ENCODE measurements at regions not wholly inside any gene's neighbourhood (a gene's known extent, or its start where the extent isn't known, plus 50 kb on each side); places are given as distances from the start of the nearest gene placed in this dataset.

DNA sequence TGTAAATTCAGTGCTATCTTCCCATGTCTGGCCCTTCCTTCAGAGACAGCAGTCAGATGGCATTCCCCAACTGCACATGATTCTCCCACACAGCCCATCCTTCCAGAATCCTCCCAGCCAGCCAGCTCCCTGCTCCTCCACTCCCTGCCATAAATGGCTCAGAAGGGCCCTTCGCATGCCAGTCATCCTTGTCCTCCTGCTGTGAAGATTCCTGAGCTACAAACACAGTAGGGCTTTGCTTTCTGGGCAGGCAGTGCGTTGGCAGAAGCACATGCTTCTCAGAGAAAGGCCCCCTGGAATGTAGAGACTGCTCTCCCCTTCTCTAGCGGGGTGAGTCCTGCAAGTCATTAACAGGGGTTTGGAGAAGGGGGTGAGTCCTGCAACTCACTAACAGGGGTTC, 71.9 kb downstream of the TEX51 start:
- Histone ChIP-seq H3K27me3 (no peaks in the 10 kb centered on the region), H3K9me3 (no peaks in the 10 kb centered on the region), H3K4me1 (no peaks in the 10 kb centered on the region), H3K4me3 (no peak overlapping the region), H3K27ac (peak overlapping the region; percentile 45 to 56), H3K36me3 (no peaks in the 10 kb centered on the region)
- peak in 1 of 2 donors; percentile 30 for DNase-seq
- TF ChIP-seq CTCF (IDR thresholded peaks at IDR 0.05): no peak
- TF ChIP-seq POLR2A (IDR thresholded peaks at IDR 0.05): no peak
- intact Hi-C loops (cut with DNase I; ENCODE audit: low total_unique reads): no loop called here

DNA sequence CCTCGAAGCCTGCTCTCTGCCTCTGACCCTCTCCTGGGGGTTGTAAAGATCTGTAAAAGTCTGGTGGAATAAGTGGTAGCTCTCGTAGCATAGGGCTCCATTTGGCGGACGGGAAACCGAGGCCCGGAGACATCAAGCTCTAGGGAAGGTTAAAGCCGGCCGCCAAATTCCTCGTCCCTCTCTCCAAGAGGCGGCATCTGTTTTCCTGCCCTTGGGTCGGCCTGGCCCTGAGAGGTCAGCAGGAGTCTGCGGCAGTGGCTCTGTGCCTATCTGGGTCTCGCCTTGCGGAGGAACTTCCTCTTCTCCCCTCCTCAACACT, 72.4 kb downstream of the TEX51 start:
- H3K4me3 ChIP-seq: peak overlapping the region in 1 of 2 donors; percentile 25
- no peaks in the 10 kb centered on the region for H3K27me3 ChIP-seq
- H3K4me1 ChIP-seq: no peaks in the 10 kb centered on the region
- TF ChIP-seq CTCF (IDR thresholded peaks at IDR 0.05): no peak
- no peak for TF ChIP-seq POLR2A (IDR thresholded peaks at IDR 0.05)
- intact Hi-C loops (cut with DNase I; ENCODE audit: low total_unique reads): no loop called here
- no peak for DNase-seq
- no peaks in the 10 kb centered on the region for H3K9me3 ChIP-seq
- peak overlapping the region; percentile 45 to 56 for H3K27ac ChIP-seq
- H3K36me3 ChIP-seq: no peaks in the 10 kb centered on the region

DNA sequence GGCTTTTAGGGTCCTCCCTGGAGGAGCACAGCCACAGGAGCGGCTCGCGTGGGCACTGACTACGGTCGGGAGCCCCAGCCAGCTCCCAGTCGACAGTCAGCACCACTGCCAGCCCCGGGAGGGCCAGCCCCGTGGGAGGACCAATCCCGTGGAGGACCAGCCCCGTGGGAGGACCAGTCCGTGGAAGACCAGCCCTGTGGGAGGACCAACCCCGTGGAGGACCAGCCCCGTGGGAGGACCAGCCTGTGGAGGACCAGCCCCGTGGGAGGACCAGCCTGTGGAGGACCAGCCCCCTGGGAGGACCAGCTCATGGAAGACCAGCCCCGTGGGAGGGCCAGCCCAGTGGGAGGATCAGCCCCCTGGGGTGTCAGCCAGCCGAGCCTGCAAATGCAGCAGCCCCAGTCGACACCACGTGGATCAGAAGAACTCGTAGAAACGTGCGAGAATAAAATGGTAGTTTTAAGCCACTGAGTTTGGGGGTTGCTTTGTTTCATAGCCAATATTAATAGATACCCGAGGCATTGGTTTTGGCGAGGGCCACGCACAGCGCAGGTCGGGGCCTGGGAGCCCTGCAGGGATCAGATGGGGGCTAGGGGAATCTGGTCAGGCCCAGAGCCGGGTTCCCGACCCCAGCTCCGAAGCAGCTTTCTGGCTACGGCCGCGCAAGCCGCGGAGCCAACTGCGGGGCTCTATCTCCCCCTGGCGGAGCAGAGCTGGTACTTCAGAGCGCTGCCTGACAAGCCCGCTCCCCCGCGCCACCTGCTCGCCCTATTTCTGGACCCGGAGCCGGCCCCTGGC, 73.0 kb downstream of the TEX51 start:
- Histone ChIP-seq H3K9me3 (no peaks in the 10 kb centered on the region), H3K27me3 (no peaks in the 10 kb centered on the region), H3K27ac (peak overlapping the region; percentile 45 to 56), H3K4me1 (no peaks in the 10 kb centered on the region), H3K4me3 (peak overlapping the region; percentile 13 to 25), H3K36me3 (no peaks in the 10 kb centered on the region)
- peak; percentile 75 to 81 for DNase-seq
- intact Hi-C loops (cut with DNase I; ENCODE audit: low total_unique reads): no loop called here
- TF ChIP-seq POLR2A (IDR thresholded peaks at IDR 0.05): peak in 1 of 2 donors; percentile 13
- TF ChIP-seq CTCF (IDR thresholded peaks at IDR 0.05): peak; percentile 85 to 98 (median 93)

DNA sequence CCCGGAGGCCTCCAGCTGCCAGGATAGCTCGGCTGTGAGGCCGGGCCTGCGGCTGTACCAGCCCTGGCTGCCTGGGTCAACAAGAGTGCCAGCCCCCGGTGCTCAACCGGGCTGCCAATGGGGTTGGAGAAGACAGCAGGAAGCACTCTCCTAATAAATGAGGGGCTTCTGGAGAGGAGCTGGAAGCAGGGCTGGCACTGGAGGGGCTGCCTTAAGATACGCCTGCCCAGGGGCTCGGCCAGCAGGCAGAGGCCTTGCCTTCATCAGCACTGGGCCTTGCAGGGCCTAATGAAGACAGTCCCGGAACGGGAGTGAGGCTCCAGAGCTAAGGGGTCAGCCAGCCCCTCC, 73.6 kb downstream of the TEX51 start:
- Histone ChIP-seq H3K27me3 (no peaks in the 10 kb centered on the region), H3K36me3 (no peaks in the 10 kb centered on the region), H3K4me3 (peak overlapping the region in 1 of 2 donors; percentile 25), H3K27ac (peak overlapping the region in 1 of 2 donors; percentile 56), H3K9me3 (no peaks in the 10 kb centered on the region), H3K4me1 (no peaks in the 10 kb centered on the region)
- no peak for DNase-seq
- TF ChIP-seq CTCF (IDR thresholded peaks at IDR 0.05) (no peak), POLR2A (IDR thresholded peaks at IDR 0.05) (no peak)
- intact Hi-C loops (cut with DNase I; ENCODE audit: low total_unique reads): no loop called here

GRCh38 chr2:126973745-126974144, 75.1 kb downstream of the TEX51 start:
- Histone ChIP-seq H3K4me3 (no peak overlapping the region), H3K36me3 (no peaks in the 10 kb centered on the region), H3K4me1 (no peaks in the 10 kb centered on the region), H3K9me3 (no peaks in the 10 kb centered on the region), H3K27me3 (no peaks in the 10 kb centered on the region), H3K27ac (no peak overlapping the region)
- no peak for DNase-seq
- TF ChIP-seq POLR2A (IDR thresholded peaks at IDR 0.05) (no peak), CTCF (IDR thresholded peaks at IDR 0.05) (no peak)
- intact Hi-C loops (cut with DNase I; ENCODE audit: low total_unique reads): no loop called here

Data from uterus (tissue), 3 donors.